ENCODE measurements at regions not wholly inside any gene's neighbourhood (a gene's known extent, or its start where the extent isn't known, plus 50 kb on each side); places are given as distances from the start of the nearest gene placed in this dataset.

DNA sequence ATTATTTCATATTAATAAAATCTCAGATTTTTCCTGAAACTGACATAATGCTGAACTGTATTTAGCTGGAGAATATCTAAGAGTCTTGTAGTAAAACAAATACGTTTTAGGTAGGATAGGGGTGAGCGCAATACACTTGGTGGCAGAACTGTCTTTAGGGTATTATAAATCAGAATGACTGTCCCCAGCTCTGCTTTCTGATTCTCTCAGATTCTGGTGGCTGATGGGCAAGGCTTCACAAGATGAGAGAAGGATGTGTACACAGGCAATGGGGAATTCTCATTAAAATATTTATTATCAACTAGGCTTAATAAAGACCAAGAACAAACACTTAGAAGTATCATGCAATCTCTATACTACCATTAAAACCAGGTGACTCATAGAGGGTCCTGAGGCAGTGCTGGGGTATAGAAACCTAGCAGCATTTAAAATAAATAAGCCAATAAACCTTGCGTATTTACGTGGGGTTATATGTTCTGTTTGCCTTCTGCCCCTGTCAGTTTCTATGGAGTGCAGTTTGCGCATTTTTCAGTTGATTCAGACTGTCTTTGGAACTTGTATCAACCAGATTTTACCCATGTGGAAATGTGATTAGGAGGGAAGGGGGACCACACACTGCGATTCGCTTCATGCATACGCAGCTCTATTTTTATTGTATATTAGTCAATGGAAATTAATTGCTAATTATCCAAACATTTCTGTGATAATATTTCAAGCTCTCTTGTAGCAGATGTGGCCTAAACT is 1150.7 kb upstream of the WWC1 start:
- DNase-seq (ENCODE audit: low spot score) = no peak

DNA sequence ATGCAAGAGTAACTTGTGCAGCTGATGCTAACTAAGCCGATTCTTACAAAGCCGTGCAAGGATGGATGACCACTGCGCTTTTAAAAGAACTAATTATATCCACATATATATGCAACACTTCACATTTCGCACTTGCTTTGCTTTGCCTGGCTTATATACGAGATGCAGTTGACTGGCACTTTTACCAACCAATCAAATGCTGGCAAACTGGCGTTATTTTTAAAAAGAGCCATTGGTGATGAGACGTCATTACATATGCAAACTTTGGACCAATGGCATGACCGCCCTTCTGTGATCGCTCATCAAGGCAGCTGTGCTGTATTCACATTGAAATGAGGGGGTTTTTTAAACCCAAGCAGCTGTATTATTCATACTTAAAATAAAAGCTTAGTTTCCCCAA is 1147.7 kb upstream of the WWC1 start:
- DNase-seq (ENCODE audit: low spot score) = no peak

DNA sequence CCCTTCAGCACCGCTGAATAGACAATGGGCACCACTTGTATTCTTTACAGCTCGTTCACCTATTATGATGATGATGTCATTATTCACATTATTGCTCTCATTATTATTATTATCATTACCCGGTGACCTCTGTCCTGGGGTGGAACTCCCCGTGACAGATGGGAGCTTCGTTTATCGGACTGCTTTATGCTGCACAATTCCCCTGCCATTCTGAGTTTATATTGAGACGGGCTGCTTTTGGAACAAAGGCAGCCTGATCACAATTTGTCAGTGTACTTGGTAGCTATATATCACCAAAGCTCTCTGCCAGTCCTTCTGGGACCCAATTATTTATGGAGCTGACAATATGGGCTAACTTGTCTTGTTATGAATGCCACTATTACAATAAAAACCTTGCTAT is 1145.6 kb upstream of the WWC1 start:
- no peak for DNase-seq (ENCODE audit: low spot score)

DNA sequence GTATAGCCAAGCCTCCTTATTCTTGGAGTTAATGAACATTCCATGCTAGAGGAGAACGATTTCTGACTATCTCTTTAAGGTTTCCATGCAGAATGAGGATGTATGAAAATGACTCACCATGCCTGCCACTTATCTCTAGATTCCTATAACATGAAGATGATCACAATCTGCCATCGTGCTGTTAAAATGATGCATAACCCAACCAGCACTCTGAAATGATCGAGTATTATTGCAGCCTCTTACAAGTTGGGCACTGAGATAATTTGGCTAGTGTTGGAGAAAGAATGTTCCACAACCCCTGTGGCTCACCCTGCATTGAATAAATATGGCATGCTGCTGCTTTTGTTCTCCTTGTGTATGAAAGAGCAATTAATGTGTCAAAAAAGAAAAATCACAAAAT is 1143.6 kb upstream of the WWC1 start:
- DNase-seq (ENCODE audit: low spot score) = no peak

DNA sequence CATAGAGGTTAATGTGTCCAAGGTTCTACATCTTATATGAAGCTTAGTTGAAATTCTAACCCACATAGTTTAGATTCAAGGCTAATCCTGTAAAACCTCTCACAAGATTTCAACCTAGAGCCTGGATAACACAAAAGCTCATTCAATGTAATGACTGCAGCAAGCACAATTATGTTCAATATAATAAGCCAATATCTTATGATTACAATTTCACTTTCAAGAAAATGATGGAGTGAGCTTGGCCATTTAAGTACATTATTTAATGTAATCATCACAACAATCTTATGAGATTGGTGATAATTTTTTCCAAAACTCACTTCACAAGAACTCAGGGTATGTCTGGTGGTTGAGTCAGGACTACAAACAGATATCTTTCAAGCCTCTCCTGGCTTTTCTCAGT is 1140.8 kb upstream of the WWC1 start:
- DNase-seq (ENCODE audit: low spot score) = no peak

DNA sequence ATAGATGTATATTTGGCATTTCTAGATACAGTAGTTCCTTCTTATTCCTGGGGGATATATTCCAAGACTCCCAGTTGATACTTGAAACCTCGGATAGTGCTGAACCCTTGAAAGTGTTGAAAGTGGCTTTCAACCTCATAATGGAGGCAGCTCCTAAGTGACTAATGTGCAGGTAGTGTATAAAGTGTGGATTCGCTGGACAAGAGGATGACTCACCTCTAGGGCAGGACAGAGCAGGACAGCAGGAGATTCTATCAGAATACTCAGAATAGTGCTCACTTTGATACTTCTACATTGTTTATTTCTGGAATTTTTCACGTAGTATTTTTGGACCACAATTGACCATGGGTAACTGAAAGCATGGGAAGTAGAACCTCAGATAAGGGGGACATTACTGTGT is 1138.9 kb upstream of the WWC1 start:
- no peak for DNase-seq (ENCODE audit: low spot score)

DNA sequence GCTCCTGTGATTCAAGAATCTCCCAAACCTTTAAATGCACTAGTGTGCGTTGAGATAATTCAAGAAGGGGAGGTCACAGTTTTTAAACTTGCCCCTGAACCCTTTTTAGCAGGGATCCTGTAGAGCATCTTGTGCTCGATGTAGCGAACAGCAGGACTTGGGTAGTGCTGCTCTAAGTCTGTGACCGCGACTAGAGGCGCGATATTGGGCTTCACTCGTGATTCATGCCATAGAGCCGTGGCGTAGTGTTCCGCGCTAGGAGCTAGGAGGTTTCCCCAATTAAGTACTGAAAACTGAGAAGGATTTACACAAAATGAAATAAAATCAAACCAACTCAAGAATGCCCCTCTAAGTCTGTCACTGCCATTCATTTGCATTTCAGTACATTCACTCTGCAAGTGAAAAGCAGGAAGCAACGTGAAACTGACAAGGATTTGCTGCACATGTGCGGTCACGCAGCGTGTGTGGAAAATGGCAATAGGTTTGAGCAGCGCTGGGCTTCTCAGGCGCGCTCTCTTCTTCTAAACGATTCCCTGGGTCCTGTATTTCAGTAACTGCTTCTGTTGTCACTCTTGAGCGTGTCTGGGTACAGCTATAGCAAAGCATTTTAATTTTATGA is 1135.9 kb upstream of the WWC1 start:
- no peak for DNase-seq (ENCODE audit: low spot score)

DNA sequence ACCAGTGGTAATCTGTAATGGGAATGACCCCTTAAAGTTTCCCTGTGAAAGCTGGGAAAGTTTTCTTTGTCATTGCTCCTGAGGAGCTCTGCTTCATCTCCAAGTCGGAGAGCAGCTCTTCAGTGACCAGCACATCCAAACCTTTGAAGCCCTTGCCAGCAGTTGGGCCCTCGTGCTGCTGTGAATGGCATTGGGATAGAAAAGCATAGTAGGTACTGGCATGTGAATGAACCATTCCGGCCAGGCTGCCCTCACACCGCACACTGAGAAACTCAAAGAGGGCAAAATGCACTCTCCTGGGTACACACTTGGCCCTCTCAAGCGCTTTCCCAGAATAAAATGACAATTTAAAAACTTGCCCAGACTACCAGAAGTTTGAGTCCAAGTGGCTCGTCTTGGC is 1135.0 kb upstream of the WWC1 start:
- no peak for DNase-seq (ENCODE audit: low spot score)

DNA sequence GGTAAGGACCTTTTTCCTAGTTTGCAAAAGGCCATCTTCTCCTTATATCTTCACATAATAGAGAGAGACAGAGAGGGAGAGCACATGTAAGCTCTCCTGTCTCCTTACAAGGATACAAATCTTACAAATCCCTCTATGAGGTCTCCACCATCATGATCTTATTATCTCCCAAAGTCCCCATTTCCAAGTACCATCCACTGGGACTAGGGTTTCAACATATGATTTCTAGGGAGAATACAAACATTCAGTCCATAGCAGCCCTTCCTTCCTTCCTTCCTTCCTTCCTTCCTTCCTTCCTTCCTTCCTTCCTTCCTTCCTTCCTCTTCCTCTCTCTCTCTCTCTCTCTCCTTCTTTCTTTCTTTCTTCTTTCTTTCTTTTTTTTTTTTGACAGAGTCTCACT is 1132.9 kb upstream of the WWC1 start:
- DNase-seq (ENCODE audit: low spot score) = no peak

DNA sequence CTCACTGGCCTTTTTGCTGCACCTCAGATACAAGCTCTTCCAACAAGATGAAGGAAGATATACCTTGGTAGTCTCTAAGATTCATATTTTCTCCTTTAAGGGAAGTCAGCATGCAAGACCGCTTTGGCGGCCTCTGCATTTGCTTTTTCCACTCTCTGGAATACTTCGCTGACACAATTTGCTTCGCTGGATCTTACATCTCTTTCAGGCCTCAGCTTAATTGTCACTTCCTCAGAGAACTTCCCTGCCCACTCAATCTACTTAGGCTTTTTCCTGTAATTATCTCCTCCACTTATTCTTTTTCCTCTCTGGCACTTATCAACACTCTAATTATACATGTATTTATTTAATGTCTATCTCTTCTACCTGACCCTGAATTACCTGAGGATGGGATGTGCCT is 1131.1 kb upstream of the WWC1 start:
- no peak for DNase-seq (ENCODE audit: low spot score)

DNA sequence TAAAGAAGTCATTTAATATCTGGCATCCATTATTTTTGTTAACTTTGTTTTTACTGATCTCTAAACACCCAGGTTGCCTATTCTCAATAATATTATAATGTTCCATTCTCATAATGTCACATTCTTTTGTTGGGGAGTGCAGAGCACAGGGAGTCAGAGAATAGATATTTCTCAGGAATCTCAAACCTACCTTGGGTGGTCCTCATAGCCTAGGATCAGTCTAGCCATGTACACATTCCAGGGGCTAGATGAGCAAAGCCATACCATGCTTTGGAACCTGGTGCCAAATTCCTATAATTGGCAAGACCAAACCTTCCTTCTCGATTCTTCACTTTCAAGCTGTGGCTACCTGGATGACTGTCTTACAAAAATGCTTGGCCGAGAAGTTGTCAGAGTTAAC is 1124.7 kb upstream of the WWC1 start:
- DNase-seq (ENCODE audit: low spot score) = no peak

DNA sequence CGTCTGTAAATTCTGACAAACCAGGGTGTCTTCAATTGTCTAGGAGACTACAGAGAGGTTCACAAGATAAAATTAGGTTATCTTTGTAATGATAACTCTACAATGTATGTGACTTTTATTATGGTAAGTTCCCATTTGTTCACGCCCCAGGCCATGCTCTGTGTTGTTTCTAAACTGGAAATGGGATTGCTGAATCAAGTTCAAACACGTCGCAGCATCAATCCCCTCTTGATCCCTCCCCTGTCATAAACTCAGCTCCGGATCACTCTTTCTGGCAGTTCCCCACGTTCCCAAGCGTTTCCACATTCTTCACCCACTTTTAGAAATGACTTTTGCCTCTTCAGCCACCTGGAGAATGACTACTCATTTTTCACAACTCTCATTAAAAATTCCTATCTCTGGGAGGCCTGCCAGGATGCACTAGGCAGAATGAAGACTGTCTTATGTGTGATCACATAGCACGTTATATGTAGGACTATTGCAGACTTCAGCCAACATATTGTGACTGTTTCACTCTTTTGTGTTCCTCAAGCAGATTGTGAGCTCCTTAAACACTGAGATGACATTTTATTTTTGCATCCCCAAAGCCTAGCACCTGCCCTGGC is 1124.2 kb upstream of the WWC1 start:
- no peak for DNase-seq (ENCODE audit: low spot score)

DNA sequence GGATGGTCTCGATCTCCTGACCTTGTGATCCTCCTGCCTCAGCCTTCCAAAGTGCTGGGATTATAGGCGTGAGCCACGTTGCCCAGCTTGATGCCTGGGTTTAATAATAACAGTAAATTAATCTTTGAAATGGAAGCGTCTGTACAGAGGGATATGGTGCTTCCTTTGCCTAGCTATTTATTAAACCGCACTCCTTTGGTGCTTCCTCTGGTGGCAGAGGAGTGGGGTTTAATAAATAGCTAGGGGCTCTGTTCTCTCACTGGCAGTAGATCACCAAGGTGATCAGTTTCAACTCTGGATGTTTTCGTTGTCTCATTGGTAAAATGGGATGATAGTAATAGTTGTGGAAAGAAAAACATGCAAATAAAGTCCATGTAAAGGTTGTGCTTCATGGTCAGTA is 1122.5 kb upstream of the WWC1 start:
- no peak for DNase-seq (ENCODE audit: low spot score)

DNA sequence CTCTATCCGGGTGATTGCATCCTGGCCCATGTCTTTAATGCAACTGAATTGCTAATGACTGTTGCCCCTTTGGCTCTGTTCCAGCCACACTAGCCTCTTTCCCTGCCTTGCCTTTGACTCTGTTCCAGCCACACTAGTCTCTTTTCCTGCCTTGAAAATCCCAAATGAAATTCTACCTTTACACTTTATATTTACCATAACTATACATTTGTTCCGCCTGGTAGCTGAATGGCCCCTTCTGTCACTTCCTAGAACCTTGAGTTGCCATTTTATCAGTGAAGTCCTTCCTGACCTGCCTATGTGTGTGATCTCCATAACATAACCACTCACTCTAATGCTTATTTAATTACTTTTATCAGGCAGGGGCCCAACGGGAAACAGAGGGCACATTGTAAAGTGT is 1120.4 kb upstream of the WWC1 start:
- no peak for DNase-seq (ENCODE audit: low spot score)

DNA sequence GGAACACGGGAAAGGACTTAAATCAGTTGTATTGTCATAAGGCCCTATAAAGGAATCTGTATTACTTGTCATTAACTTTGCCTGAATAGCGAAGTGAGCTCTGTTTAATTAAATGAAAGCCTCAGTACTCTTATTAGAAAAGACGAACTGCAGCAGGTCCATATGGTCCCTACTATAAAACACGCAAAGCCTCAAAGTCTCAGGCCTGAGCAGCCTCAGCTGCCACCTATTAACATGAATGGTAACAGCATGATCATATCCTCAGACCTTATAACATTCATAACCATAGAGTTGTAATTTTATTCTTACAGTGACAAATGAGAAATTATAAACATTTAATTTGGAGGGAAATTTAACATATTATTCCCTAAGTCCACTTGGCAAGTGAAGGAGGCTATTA is 1113.7 kb upstream of the WWC1 start:
- no peak for DNase-seq (ENCODE audit: low spot score)

DNA sequence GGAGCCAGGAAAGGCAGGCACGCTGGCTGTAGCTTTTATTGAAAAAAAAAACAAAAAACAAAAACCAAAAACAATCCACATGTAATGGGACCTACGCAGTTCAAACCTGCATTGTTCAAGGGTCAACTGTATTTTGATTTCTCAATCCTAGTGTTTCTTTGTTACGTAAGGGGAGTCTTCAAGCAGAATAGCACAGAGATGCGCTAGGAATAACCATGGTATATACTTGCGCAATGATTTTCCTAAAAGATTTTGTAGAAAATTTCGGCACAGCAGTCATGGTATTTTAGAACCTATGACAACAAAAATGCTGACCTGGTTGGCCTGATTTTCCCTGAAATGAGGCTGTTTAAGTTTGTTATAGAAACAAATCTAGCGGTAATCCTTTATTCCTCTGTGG is 1110.5 kb upstream of the WWC1 start:
- DNase-seq (ENCODE audit: low spot score) = no peak

DNA sequence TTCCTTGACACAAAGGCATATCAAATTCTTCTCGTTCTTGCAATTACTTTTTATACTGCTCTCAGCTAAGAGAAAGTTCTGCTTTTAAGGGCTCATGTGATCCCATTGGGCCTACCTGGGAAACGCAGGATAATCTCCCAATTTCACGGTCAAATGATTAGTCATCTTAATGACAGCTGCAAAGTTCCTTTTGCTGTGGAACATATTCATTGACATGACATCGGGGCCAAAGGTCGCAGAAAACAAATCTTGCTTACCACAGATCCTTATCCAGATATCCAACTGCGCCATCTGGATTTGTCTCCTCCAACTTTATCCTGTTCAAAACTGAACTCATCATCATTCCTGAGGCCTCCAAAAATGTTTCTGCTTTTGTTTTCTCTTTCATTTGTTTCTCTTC is 1085.6 kb upstream of the WWC1 start:
- DNase-seq (ENCODE audit: low spot score) = no peak

DNA sequence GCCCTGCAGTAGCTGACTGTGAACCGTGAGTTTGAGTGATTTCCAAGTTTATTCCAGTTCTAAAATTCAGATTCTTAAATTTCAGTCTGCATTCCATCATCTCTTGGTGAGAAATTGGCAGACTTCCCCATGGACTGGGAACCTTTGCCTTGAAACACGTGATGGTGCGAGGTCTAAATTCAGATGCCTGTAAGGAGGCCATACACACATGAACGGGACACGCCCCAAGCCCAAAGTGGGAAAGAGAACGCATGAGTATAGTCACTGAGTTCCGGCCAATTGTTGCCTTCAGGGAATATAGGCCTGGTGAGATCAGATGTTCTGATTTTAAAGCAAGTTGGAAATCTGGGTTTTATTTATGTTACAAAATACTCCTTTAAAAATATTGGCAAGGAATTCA is 1084.4 kb upstream of the WWC1 start:
- no peak for DNase-seq (ENCODE audit: low spot score)

DNA sequence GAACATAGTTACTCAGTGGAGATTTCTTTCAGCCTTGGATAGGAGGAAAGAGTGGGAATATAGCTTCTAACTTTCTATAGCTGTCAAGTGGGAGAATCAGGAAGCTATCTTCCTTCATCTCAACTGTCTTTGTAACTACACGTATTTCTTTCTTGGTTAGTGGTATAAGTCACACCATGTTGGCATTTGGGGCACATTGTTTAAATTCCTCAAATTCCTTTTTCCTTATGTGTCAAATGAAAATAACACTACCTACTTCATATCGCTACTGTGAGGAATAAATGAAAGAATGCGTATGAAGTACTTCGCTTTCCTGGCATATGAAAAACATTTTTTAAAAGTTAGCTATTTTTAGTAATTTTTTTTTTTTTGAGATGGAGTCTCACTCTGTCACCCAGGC is 1082.5 kb upstream of the WWC1 start:
- no peak for DNase-seq (ENCODE audit: low spot score)

DNA sequence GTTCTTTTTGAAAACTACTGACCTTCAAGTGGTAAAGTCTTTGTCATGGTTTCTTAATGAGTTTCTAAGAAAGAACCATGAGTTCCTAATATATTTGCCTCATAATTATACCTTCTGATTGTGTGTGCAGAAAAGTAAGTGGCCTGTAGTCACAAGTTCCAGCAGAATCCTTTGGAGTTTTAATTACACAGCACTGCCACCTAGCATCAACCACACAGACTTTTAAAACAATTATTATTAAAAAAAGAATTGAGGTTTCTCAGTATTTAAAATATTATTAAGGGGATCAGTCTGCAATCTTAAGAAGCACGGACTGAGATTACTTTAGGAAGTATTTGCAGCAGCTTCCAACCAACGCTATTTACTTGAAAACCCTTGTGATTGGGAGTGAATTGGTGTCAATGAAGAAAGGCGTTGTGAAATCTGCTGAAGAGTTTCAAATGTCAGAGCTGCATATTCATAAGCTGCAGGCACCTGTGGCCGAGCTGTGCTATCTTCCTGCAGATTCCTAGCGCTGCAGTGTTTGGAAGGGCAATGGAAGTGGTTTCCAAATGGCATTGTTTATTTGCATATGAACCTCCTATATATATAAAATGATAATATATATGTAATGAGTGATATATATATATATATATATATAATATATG is 1074.2 kb upstream of the WWC1 start:
- DNase-seq (ENCODE audit: low spot score) = no peak

DNA sequence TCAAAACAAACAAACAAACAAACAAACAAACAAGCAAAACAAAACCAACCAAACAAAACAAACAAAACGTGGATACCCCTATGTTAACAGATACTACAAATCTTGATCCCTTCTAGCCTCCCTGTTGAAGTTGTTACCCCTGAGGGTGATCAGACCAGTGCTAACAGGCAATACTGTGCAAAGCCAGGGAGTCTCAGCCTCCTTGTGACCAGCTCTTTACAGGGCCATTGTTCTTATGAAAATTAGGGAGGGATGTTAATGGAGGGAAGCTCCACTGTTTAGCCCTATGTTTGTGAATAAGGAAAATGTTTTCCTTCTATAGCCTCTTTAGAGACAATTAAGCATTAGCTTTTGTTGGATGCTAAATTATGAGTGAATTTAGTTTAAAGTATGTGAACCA is 1072.1 kb upstream of the WWC1 start:
- DNase-seq (ENCODE audit: low spot score) = no peak

DNA sequence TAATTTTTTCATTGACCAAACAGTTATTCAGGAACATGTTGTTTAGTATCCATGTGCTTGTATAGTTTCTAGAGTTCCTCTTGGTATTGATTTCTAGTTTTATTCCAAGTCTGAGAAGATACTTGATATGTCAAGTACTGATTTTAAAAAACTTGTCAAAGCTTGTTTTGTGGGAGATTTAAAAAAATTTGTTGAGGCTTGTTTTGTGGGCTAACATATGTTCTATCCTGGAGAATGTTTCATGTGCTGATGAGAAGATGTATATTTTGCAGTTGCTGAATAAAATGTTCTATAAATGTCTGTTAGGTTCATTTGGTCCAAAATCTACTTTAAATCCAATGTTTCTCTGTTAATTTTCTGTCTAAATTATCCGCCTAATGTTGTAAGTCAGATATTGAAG is 1065.1 kb upstream of the WWC1 start:
- DNase-seq (ENCODE audit: low spot score) = no peak

DNA sequence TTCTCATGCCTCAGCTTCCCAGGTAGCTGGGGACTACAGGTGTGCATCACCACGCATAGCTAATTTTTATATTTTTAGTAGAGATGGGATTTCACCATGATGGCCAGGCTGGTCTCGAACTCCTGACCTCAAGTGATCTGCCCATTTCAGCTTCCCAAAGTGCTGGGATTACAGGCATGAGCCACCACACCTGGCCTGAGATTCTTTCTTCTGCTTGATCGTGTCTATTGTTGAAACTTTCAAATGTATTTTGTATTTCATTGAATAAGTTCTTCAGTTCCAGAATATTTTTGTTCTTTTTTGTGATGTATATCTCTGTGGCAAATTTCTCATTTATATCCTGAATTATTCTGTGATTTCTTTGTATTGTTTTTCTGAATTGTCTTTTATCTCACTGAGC is 1063.3 kb upstream of the WWC1 start:
- DNase-seq (ENCODE audit: low spot score) = no peak

Measured in hepatic stellate cell (primary cell).